Right lung (tissue), 2 donors: ENCODE measurements at regions not wholly inside any gene's neighbourhood (a gene's known extent, or its start where the extent isn't known, plus 50 kb on each side); places are given as distances from the start of the nearest gene placed in this dataset.
A peak's percentile ranks its signal among the peaks of the same experiment; 100 is the strongest.

Experiments
- DNase-seq, 2 donors: peaks; one replicate each; pipeline ENCODE4 v3.0.0-alpha.2; 2013

DNA sequence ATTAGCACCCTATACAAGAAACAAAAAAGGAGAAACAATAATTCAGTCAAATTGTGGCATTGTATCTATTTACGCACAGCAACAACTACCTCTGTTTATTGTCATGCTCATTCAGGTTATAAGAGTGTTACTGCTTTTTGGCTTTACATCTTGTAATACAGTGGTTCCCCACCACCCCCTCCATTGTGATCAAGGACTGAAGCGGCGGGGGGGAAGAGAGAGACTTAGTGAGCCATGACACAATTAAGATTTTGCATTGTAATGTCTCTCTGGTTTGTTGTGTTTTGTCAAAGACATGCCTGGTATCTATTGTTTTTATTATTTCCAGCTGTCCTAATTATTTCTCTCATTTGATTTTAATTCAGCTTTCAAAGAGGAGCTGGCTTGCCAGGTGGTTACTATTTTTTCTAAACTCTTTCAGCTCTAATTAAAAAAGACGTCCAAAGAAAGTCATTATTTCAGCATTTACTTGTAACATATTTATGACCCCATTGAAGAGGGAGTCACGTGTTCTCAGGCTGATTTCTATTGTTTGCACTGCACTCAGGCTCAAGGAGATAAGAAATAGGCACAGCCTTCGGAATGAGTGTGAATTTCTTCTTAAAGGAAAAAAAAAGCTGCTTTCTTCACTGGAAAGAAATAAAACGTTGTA, 234.4 kb upstream of the TBL1XR1 start:
- DNase-seq: no peak

DNA sequence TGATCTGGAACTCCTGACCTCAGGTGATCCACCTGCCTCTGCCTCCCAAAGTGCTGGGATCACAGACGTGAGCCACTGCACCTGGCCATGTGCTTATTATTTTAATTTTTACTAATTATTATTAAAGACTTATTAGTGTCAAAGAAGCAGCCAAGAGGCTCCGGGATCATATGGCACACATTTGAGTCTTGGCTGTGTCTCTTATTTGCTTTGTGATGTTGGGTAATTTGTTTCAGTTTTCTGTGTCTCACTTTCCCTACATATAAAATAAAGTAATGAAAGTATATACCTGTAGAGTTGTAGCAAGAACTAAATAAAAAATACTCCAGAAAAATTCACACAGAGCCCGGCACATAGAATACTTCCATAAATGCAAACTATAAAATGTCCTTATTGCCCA, 238.0 kb upstream of the TBL1XR1 start:
- no peak for DNase-seq

DNA sequence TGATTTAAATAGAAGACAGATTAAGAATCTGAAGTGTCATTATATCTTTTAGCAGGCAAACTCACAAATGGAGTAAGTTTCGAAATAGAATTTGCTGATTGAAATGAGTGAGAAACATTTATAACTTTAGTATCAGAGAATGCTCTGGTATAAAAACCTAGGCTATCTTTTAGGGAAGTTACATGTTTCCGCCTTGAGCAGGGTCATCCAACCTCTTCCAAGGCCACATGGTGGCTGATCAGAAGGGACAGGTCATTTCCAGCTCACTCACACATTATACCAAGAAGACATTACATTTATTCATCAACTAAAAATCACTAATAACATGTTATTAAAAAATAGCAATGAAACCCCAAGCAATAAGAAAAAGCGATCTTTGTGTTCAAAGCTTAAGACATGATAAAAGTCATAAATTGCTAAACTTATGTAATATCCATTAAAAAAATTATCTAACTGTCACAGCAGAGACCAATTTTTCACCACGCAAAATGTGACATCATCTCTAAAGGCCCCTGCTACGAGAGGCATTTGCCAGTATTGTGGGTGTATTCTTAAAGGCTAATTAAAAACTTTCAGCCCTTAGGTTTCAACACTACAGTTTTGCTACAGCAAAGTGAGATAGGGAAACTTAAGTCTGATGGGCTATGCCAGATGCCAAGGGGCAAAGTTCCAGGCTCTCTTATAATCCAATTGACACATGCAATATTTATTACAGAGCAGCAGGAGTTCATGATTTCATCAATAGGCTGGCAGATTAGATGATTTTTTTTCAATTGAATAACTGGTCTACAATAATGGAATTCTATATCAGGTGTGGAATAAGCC, 240.4 kb upstream of the TBL1XR1 start:
- no peak for DNase-seq

DNA sequence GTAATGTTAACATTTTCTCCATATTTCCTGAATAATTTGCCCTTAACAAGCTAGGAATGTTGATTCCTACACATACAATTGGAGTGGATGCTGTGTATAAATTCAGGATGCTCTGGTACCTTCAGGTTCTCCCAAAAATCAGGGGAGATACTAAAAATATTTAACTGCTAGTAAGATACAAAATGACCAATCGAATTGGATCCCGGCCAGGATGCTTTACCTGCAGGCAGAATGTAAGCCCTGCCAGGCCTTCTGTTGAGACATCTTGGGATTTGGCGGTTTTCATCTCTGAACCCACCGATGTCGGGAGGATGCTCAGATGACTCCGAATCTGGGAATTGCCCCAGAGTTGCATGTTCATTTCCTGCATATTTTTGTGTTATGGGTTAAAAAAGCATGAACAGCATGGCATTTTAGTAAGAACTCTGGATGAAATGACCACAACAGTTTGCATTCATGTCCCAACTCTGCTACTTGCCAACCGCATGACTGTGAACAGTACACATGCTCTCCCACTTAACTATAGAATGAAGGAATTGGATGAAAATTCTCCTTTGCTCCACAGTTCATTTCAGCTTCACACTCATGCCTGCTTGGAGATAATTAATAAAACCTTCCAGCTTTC, 241.4 kb upstream of the TBL1XR1 start:
- no peak for DNase-seq

DNA sequence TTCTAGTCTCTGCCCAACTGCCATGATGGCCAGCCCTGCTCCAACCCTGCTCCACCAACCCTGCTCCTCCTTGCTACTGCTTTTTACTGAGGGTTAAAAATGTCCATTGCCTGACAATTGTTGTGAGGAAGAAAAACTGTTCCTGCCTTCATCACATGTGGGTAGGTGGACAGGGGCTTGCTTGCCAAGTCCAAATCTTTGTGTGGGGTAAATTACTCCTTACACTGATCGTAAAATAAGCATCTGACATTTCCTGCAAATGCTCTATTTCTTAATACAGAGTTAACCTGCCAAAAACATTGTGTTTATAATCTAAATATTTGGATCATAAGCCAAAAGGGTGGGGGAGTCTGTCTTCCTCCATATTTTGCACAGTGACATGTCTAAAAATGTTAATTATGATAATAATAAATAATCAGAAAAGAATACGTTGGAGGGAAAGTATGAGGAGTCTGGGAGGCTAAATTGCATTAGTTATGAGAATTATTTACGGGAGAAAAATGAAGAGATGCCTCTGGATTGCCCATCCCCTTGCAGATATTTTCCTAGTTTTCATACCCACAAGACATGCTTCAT, 242.5 kb upstream of the TBL1XR1 start:
- no peak for DNase-seq

DNA sequence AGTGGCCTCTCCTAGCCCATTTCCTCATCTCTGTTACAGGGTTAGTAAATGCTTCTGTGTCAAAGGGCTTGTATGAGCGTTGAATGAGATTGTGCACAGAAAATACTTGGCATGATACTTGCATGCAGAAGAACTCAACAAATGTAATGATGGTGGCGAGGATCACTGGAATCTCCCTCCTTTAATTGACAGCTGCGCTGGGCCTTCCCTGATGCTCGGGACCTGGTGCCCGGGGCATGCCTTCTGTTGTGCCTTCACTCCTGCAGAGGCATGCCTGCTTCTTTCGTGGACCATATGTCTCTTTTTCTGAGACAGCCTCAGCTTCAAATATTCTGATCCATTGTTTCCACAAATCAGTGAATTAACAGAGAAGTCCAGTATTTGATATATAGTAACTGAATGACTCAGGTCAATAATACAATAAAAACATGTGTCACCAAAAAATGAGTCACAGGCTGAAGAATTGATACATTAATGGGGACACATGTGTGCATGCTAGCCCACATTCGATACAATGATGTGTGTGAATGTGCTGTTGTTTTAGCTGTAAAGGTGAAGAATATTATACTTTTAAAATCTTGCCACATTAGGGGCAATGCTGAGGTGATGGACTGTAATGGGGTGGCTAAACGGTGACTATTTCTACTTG, 243.3 kb upstream of the TBL1XR1 start:
- no peak for DNase-seq

DNA sequence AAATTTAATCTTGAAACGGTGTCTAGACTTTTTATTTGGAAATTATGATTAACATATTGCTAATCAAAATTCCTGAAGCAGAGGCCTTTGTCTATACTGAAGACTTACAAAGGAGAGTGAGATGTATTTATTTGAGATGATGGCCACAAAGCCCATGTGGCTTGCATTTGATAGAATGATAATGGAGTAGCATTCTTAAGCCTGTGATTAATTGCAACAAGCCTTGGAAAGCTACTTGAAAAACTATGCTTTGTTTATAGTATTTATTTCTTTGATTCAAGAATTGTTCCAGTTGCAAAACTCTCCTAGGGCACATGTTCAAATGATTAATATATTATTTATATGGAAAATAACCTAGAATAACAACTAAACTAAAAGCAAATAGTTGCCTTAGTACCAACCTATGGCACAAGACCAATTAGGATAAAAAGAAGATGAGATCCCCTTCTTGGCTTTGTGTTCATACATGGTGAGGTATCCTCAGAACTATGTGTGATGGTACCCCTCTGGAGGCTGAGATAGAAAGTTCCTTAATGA, 244.1 kb upstream of the TBL1XR1 start:
- no peak for DNase-seq

DNA sequence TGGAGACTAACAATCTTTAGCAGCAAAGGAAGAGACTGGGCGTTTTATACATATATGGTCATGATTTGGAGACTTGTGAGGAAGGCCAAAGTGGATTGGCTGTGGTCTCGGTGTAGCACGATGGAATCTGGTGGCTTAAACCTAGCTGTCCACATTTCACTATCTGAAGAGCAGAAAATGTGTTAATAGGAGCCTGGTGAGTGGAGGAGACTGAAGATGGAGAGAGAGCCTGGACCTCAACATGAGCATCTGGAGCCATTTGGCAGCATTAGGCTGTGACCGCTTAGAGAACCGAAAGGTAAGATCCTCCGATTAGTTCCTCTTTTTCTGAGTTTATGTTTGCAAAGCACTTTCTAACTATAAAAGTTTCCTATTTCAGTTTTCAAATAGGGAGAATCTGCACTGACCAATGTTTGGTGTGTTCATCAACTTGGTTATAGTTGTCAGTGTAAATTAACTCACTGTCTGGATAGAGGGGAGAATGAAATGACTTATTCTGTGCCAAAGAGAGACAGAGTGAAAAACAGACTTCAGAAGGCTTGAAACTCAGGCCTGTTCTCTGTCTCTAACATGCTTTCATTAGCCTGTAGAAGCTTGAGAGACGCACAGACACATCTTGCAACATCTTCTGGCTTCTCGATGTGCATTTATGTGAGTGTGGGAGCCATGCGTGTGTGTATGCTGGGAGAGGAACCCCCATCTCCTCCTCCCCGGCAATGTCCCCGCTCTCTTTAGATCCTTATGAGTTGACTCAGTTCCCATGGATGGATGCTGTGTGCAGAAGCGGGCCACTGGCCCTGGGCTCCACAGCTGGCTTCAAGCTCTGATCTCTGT, 244.7 kb upstream of the TBL1XR1 start:
- DNase-seq: peak in 1 of 2 donors; percentile 77

DNA sequence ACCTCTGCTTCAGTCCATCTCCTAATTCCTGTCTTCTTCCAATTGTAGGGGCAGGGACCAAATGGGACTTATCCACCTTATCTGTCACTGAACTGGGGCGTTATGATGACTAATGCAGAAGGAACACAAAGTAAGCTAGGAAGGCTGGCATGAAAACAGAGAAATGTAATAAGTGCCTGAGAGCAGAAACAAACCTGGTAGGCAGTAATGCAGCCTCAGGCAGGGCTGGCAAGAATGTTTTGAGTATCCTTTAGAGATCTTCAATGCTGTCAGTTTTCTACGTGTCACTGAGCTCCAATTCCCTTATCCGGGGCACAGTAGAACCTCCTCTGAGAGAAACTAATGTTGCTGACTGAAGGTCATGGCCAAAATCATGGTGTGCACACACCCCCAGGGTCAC, 246.2 kb upstream of the TBL1XR1 start:
- DNase-seq: no peak

DNA sequence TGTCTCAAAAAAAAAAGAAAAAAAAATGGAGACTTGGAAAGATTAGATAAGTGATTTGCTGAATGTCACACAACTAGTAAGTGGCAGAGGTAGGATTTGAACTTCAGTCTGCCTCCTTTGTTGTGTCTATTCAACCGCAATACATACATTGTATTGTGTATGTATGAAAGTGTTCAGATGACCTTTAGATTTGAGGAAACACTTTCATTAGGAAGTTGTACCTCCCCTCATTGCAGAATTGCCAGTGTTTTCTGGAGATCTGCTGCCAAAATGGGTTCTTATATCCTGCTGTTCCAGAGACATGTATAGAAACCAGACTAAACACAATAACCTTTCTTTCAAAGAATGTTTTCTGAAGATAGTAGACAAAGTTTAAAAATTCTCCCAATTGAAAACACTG, 247.4 kb upstream of the TBL1XR1 start:
- no peak for DNase-seq

DNA sequence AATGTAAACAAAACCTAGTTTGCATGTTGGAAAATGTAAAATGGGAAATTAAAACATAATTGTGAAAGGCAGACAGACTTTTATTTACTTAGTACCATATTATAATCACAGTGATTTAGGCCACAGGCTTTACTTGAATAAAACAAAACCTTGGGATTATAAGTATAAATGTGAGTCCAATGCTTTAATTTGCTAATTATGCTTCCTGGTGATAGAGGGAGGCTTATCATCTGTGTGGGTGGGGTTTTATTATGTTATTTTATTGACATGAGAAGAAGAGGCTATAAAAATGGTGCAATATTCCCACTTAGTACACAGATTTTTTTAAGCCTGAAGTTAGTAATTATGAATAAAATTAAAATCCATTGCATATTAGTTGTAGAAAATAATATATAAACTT, 248.3 kb upstream of the TBL1XR1 start:
- DNase-seq: no peak

DNA sequence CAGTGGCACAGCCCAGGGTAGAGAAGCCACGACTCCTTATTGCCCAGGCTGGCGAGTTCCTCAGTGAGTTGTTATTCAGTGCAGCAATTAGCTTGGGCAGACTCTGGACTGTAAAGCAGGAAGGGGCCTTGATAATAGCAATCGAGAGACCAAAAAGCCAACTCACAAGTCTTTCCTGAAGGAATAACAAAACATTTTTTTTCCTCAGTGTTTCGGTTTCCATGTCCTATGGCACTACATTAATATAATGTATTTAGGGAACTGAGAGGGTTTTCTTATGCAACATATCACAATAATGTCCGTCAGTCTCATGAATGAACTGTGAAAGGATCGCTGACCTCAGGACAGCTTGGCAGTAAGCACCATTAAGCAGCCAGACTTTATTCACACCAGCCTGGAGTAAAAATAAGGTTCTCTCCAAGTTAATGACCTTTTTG, 248.9 kb upstream of the TBL1XR1 start:
- peak; percentile 81 for DNase-seq

DNA sequence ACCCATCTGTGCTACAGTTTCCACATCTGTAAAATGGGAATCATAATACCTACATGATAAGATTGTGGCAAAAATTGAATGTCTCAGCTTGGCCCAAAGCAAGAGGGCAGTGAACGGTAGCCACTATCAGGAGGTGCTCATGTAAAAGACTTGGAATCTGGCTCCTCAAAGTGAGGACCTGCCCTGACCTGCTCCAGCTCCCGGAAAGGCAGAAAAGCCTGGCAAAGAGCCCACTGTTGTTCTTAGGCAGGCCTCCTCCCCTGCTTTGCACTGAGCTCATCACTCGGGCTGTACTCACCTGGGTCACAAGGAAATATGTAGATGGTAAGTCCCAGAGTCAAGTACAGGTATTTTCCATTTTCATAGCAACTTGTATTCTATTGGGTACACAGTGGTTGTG, 250.7 kb upstream of the TBL1XR1 start:
- DNase-seq: no peak

DNA sequence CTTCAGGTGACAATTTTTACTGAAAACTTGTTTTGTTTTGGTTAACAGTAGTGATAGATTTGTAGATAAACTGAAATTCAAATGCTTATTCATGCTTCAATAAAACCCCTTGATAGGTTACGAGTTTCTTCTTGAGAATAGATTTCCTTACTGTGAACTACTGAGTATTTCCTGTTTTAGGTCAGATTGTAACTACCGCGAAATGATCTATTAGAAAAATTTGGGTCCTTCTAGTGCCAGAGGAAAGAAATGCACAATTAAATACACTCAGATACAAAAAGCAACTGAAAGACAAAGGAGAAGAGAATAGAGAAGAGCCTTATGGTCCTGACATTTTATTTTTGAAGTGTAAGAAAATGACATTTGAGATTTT, 251.7 kb upstream of the TBL1XR1 start:
- no peak for DNase-seq

DNA sequence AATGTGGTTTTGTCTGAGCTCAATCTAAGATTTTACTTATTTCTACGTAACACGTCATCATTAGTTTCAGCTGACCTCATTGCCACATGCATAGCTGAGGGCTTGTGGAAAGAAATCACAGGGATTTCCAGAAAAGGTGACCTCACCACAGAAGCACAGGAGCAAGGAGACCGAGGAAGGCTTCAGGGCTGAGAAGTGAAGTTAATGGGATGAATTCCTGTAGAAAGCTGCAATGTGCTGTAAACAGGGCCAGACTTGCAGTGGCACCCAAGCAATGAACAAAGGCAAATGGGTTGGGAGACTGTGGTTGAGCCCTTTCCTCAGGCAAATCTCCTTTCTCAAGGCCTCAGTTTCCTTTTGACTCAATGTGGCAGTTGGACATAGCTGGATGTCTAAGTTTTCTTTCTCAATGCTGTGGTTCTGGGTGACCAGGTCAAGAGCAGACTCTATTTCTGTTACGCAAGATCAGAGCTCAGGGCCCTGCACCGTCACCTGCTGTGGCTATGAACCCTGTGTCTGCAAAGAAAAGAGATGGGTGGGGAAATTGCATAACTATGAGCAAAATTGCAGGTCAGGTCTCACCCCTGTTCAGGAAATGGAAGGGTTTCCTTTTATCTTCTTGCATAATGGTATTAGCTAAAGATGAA, 252.2 kb upstream of the TBL1XR1 start:
- no peak for DNase-seq

DNA sequence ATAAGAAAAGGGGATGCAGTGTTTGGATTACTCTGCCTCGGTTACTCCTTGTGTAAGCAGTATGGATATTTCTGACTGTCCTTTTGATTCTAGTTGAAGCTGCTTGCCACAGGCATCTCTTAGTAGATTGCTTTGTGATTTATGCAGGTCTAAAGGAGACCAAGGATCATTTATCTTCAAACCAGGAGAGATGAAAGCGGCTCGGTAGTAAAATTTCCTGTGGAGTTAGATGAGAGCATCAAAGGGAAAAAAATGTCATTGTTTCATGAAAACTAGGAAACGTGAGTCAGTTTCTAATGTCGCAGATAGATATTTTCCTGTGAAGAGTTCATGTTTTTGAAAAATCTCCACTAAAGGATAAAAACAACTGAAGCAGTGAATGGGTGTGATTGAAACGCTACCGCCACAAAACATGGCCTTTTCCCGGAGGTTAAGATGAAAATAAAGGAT, 254.0 kb upstream of the TBL1XR1 start:
- DNase-seq: no peak

DNA sequence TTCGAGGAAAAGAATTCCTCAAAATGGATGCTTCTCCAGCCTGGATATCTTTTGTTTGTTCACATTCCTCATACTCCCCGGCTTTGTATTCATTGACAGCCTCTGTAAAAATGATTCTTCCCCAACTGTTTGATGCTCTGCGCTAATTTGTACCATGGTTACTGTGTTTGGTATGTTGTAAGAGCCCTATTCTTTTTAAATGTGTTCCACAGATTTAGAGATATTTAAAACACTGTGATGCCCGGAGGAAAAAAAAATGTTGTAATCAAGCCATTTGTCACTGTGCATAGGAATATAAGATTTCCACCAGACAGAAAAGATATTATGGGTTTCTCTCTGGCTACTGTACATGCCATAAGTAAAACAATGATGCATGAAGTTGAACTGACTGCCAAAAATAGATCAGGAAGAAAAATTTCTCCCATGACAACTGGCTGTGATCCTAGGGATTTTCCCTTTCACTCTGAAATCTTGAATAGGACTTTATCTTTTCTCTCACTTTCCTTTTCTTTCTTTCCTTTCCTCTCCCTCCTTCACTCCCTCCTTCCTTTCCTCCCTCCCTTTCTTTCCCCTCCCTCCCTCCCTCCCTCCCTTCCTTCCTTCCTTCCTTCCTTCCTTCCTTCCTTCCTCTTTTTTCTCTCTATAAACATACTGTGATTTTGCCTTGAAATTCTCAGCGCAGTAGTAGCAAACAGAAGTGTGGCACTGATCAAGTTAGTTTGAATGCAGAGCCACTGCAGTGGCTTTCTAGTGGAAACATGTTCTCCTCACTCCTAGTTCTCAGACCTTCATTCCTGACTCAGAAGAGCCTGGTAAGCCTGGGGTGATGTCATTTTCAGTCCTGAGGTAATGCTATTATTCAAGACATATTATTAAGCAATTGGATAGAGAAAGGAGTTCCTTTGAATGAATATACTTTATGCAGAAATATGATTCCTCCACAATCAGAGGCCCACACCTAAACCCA, 254.9 kb upstream of the TBL1XR1 start:
- peak in 1 of 2 donors; percentile 64 for DNase-seq

DNA sequence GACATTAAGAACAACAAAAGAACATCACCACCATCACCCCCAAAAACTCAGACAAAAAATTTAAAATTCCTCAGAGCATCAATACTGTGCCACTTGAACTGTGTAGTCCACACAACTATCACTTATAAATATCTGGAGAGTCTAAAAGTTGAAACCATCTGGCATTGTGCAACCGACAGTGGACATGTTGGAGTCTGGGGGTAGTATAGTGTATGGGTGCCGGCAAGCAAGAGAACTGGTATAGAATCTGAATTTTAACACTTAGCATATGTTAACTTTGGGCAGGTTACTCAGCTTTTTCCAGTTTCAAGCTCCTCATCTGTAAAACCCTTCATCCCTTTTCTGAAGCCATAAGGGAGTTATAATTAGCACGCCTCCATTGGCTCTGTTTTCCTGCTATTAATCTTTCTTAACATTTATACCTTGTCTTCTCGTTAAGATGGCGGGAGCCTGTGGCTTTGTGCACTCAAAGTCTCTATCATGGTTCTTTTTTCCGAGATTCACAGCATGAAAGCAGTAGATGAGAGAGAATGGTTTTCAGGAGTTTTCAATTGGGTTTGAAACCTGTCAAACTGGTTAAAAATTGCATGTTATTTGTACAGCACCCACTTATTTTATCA, 255.7 kb upstream of the TBL1XR1 start:
- DNase-seq: no peak

DNA sequence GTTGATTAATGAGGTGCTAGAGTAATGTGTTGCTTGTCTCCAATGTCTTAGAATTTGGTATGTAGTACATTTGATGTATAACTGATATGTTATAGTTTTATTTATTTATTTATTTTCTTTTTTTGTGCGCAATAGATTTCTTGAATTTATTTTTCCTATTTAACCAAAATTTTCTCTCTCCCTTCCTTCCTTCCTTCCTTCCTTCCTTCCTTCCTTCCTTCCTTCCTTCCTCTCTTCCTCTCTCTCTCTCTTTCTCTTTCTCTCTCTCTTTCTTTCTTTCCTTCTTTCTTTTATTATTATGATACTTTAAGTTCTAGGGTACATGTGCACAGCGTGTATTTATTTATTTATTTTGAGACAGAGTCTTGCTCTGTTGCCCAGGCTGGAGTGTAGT, 256.2 kb upstream of the TBL1XR1 start:
- no peak for DNase-seq
